ENCODE measurements at regions not wholly inside any gene's neighbourhood (a gene's known extent, or its start where the extent isn't known, plus 50 kb on each side); places are given as distances from the start of the nearest gene placed in this dataset.

- TF ChIP-seq POLR2AphosphoS5 (IDR thresholded peaks at IDR 0.05; ENCODE audit: low read depth, low read length) (no peak), POLR2A (IDR thresholded peaks at IDR 0.05; ENCODE audit: low read depth, low read length) (no peak), TAF1 (IDR thresholded peaks at IDR 0.05; ENCODE audit: borderline replicate concordance, low read depth, low read length) (no peak)
Measured at GRCh38 chr4:31126881-31127398, 406.8 kb downstream of the PCDH7 start.
